CD14-positive monocyte (primary cell): ENCODE measurements at regions not wholly inside any gene's neighbourhood (a gene's known extent, or its start where the extent isn't known, plus 50 kb on each side); places are given as distances from the start of the nearest gene placed in this dataset.

ENCODE experiments used
- DNase-seq, 3 donors: peaks; one replicate each; pipeline ENCODE4 v3.0.0-alpha.2; 2011 to 2022
- H2AFZ ChIP-seq: 2 replicates; pipeline ENCODE4 v1.6.0; 2012; ENCODE audit warnings: mild to moderate bottlenecking, low read depth, low read length, inconsistent platforms; ENCODE audit not compliant: insufficient read depth, poor library complexity, severe bottlenecking
- H3K27ac ChIP-seq, 2 donors: 1 replicate in 1 of 2; 2 replicates in 1 of 2; pipeline ENCODE4 v1.5.1; 2012 to 2013; ENCODE audit warnings: low read length in 2 of 2, control low read depth in 1 of 2, inconsistent platforms in 1 of 2, low read depth in 1 of 2, mild to moderate bottlenecking in 1 of 2
- H3K27me3 ChIP-seq, 2 donors: one replicate each; pipeline versions ENCODE4 v1.6.0 to v1.6.1; 2011 to 2013; ENCODE audit warnings: low read length in 2 of 2; ENCODE audit not compliant: control insufficient read depth in 2 of 2, insufficient read depth in 2 of 2
- H3K36me3 ChIP-seq, 2 donors: replicated peaks in 1 of 2; 1 replicate in 1 of 2; 2 replicates in 1 of 2; pipeline versions ENCODE4 v1.5.1 to v1.6.1; 2012 to 2013; ENCODE audit warnings: low read length in 2 of 2, control low read depth in 1 of 2, inconsistent platforms in 1 of 2, mild to moderate bottlenecking in 1 of 2; ENCODE audit not compliant: insufficient read depth in 2 of 2, control insufficient read depth in 1 of 2
- H3K4me1 ChIP-seq, 2 donors: 1 replicate in 1 of 2; 2 replicates in 1 of 2; pipeline versions ENCODE4 v1.5.1 to v1.6.1; 2012 to 2013; ENCODE audit warnings: low read length in 2 of 2, control low read depth in 1 of 2, inconsistent platforms in 1 of 2, mild to moderate bottlenecking in 1 of 2, moderate library complexity in 1 of 2; ENCODE audit not compliant: insufficient read depth in 2 of 2, control insufficient read depth in 1 of 2
- H3K4me2 ChIP-seq: replicated peaks from 2 replicates; pipeline ENCODE3; 2012; ENCODE audit warnings: low read length, moderate library complexity, mild to moderate bottlenecking; ENCODE audit not compliant: poor library complexity, severe bottlenecking; ENCODE audit errors: extremely low read depth
- H3K4me3 ChIP-seq, 3 experiments: fragments of 200-600 bp in 1 of 3; sonication (generic) in 1 of 3; replicated peaks in 1 of 3; 1 replicate in 2 of 3; 2 replicates in 1 of 3; pipeline ENCODE4 v1.5.1; 2011 to 2013; ENCODE audit warnings: low read length in 3 of 3, mild to moderate bottlenecking in 3 of 3, control low read depth in 2 of 3, low read depth in 2 of 3, inconsistent platforms in 1 of 3, moderate library complexity in 1 of 3
- H3K79me2 ChIP-seq: 2 replicates; pipeline ENCODE4 v1.6.0; 2012; ENCODE audit warnings: mild to moderate bottlenecking, control low read depth, inconsistent platforms, low read length, moderate library complexity; ENCODE audit not compliant: insufficient read depth
- H3K9ac ChIP-seq: 2 replicates; pipeline ENCODE4 v1.6.0; 2017; ENCODE audit warnings: low read length, mild to moderate bottlenecking; ENCODE audit not compliant: insufficient read depth, poor library complexity, severe bottlenecking
- H3K9me3 ChIP-seq, 2 donors: replicated peaks in 1 of 2; 1 replicate in 1 of 2; 2 replicates in 1 of 2; pipeline versions ENCODE4 v1.5.1 to v1.6.1; 2012 to 2013; ENCODE audit warnings: low read length in 2 of 2, control low read depth in 1 of 2; ENCODE audit not compliant: control insufficient read depth in 1 of 2, insufficient read depth in 1 of 2
- H4K20me1 ChIP-seq: 2 replicates; pipeline ENCODE4 v1.6.0; 2012; ENCODE audit warnings: mild to moderate bottlenecking, low read length, control low read depth, moderate library complexity; ENCODE audit not compliant: insufficient read depth
- H3K27ac Mint-ChIP-seq, 7 donors: one replicate each; pipeline ENCODE4 v1.8.0; 2020; ENCODE audit warnings: mild to moderate bottlenecking in 7 of 7, mixed read lengths in 7 of 7, moderate library complexity in 6 of 7, inconsistent platforms in 2 of 7
- H3K27me3 Mint-ChIP-seq, 3 donors: one replicate each; pipeline ENCODE4 v1.8.0; 2021 to 2022; ENCODE audit warnings: low read depth in 3 of 3, mild to moderate bottlenecking in 3 of 3, mixed read lengths in 3 of 3, moderate library complexity in 3 of 3, inconsistent platforms in 1 of 3
- H3K36me3 Mint-ChIP-seq, 2 donors: one replicate each; pipeline ENCODE4 v1.8.0; 2020; ENCODE audit warnings: mixed read lengths in 2 of 2, inconsistent platforms in 1 of 2, mild to moderate bottlenecking in 1 of 2
- H3K4me1 Mint-ChIP-seq: one replicate; pipeline ENCODE4 v1.8.0; 2020; ENCODE audit warnings: mild to moderate bottlenecking, mixed read lengths
- H3K4me3 Mint-ChIP-seq, 2 donors: one replicate each; pipeline ENCODE4 v1.8.0; 2020; ENCODE audit warnings: mild to moderate bottlenecking in 2 of 2, mixed read lengths in 2 of 2, moderate library complexity in 1 of 2
- H3K9me3 Mint-ChIP-seq, 7 donors: one replicate each; pipeline ENCODE4 v1.8.0; 2020 to 2022; ENCODE audit warnings: mixed read lengths in 7 of 7, mild to moderate bottlenecking in 6 of 7, moderate library complexity in 6 of 7, inconsistent platforms in 2 of 7
- WGBS: methylation state at CpG from one replicate; pipeline ENCODE4 v1.1.5; 2013; ENCODE audit warnings: missing lambda C conversion rate; ENCODE audit not compliant: insufficient coverage; 5-methylcytosine and 5-hydroxymethylcytosine counted together
- intact Hi-C, 2 donors: fragments of 100-400 bp; cut with micrococcal nuclease; formaldehyde crosslinking; loops; one replicate each; pipeline versions ENCODE4 v1.15.0 to v1.15.1; 2023
- TF ChIP-seq, protein P1 (sequence below): fragments of 200-600 bp; IDR thresholded peaks from one replicate; pipeline ENCODE4 v1.8.0; 2022; ENCODE audit warnings: antibody characterized with exemption, mild to moderate bottlenecking

GRCh38 chrX:142076633-142077032 is 128.5 kb downstream of the MAGEC2 start:
- Histone ChIP-seq H4K20me1 (no peaks in the 10 kb centered on the region), H2AFZ (no peak overlapping the region), H3K36me3 (no peaks in the 10 kb centered on the region), H3K4me3 (no peak overlapping the region), H3K4me1 (no peaks in the 10 kb centered on the region), H3K27ac (no peak overlapping the region), H3K79me2 (no peaks in the 10 kb centered on the region), H3K27me3 (no peaks in the 10 kb centered on the region), H3K4me2 (no peak overlapping the region), H3K9me3 (no peaks in the 10 kb centered on the region), H3K9ac (no peak overlapping the region)
- Mint-ChIP-seq H3K36me3 (no peaks in the 10 kb centered on the region), H3K27me3 (no peaks in the 10 kb centered on the region), H3K4me3 (no peak overlapping the region), H3K9me3 (peaks cover 0 to 6% (median 2%) of the 10 kb centered on the region in 7 donors), H3K27ac (no peak overlapping the region), H3K4me1 (no peaks in the 10 kb centered on the region)
- intact Hi-C loops, result no loop called here
- TF ChIP-seq, protein P1, sequence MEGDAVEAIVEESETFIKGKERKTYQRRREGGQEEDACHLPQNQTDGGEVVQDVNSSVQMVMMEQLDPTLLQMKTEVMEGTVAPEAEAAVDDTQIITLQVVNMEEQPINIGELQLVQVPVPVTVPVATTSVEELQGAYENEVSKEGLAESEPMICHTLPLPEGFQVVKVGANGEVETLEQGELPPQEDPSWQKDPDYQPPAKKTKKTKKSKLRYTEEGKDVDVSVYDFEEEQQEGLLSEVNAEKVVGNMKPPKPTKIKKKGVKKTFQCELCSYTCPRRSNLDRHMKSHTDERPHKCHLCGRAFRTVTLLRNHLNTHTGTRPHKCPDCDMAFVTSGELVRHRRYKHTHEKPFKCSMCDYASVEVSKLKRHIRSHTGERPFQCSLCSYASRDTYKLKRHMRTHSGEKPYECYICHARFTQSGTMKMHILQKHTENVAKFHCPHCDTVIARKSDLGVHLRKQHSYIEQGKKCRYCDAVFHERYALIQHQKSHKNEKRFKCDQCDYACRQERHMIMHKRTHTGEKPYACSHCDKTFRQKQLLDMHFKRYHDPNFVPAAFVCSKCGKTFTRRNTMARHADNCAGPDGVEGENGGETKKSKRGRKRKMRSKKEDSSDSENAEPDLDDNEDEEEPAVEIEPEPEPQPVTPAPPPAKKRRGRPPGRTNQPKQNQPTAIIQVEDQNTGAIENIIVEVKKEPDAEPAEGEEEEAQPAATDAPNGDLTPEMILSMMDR, result no peak
- 100% methylated on average over 2 of the region's 2 CpGs for WGBS
- no peak for DNase-seq

DNA sequence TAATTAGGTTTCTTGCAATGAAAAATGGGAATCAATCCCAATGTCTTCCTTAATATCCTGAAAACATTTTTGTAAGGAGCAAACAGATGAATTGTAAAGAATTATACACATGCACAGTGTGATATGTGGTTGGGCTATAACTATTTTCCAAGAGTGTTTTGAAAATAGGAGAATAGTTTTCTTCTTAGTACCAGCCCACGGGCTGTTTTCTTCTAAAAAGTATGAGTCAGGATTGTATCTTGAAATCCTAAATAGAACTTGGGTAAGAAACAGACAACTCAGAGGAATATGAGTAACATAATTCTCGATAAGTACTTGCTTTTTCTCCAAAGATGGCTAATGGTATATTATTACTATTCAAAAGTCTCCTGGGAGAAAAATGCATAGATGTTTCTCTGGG is 136.7 kb downstream of the MAGEC2 start:
- Histone ChIP-seq H3K4me1 (no peaks in the 10 kb centered on the region), H3K9ac (no peak overlapping the region), H3K79me2 (no peaks in the 10 kb centered on the region), H3K27me3 (no peaks in the 10 kb centered on the region), H3K4me2 (no peak overlapping the region), H3K27ac (no peak overlapping the region), H3K36me3 (no peaks in the 10 kb centered on the region), H3K4me3 (no peak overlapping the region), H2AFZ (no peak overlapping the region), H4K20me1 (no peaks in the 10 kb centered on the region), H3K9me3 (no peaks in the 10 kb centered on the region)
- H3K27ac Mint-ChIP-seq, result no peak overlapping the region
- no peak for DNase-seq
- H3K9me3 Mint-ChIP-seq, result peaks cover 0 to 2% (median 0%) of the 10 kb centered on the region in 7 donors
- H3K36me3 Mint-ChIP-seq, result no peaks in the 10 kb centered on the region
- no peak overlapping the region for H3K4me3 Mint-ChIP-seq
- intact Hi-C loops, result no loop called here
- TF ChIP-seq, protein P1, result no peak
- H3K27me3 Mint-ChIP-seq, result peaks cover 0 to 2% (median 0%) of the 10 kb centered on the region in 3 donors
- WGBS, result no CpG with 5 or more reads among the region's 2 CpGs
- no peaks in the 10 kb centered on the region for H3K4me1 Mint-ChIP-seq
